ENCODE measurements at regions not wholly inside any gene's neighbourhood (a gene's known extent, or its start where the extent isn't known, plus 50 kb on each side); places are given as distances from the start of the nearest gene placed in this dataset.

GRCh38 chr12:131192951-131193350 is 239.2 kb downstream of the ADGRD1 start:
- DNase-seq (ENCODE audit: insufficient read length, low spot score, missing footprints), result no peak
- no peaks in the 10 kb centered on the region for H3K36me3 ChIP-seq (ENCODE audit: insufficient read depth, low read length)
- no peaks in the 10 kb centered on the region for H3K79me2 ChIP-seq (ENCODE audit: insufficient read depth, low read length)
- H3K4me2 ChIP-seq (ENCODE audit: insufficient read depth, low read length), result no peak overlapping the region
- no peak overlapping the region for H3K27ac ChIP-seq (ENCODE audit: low read depth, low read length)
- no peak overlapping the region for H3K4me3 ChIP-seq (ENCODE audit: insufficient read depth, low read length)
- H3K27me3 ChIP-seq (ENCODE audit: insufficient read depth, low read length), result no peaks in the 10 kb centered on the region
- no peaks in the 10 kb centered on the region for H4K20me1 ChIP-seq (ENCODE audit: insufficient read depth, low read length)
- no peak overlapping the region for H2AFZ ChIP-seq (ENCODE audit: low read length)
- no peaks in the 10 kb centered on the region for H3K9me3 ChIP-seq (ENCODE audit: low read depth, low read length)
- no peaks in the 10 kb centered on the region for H3K4me1 ChIP-seq (ENCODE audit: insufficient read depth, low read length)
- TF ChIP-seq CTCF (IDR thresholded peaks at IDR 0.05; ENCODE audit: extremely low read depth, low read depth, low read length), result no peak

DNA sequence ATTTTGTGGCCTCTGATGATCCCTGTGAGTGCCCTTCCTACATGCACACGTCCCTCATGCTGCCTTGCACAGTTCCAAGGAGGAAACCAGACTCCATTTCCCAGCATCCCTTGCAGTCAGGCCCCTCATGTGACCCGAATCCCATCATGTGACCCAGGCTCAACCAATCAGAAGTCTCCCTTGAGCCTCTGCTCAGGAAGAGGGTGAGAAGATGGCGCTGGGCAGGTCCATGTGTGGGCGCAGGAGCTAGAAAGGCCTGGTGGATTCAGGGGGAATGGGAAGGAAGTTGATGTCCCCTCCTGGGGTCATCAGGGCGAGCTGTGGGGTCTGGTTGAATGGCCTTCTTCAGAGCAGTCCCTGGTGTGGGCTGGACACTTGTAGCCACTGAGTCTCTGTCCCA is 240.5 kb downstream of the ADGRD1 start:
- H3K9me3 ChIP-seq (ENCODE audit: low read depth, low read length), result no peaks in the 10 kb centered on the region
- no peaks in the 10 kb centered on the region for H3K27me3 ChIP-seq (ENCODE audit: insufficient read depth, low read length)
- no peaks in the 10 kb centered on the region for H3K79me2 ChIP-seq (ENCODE audit: insufficient read depth, low read length)
- H3K27ac ChIP-seq (ENCODE audit: low read depth, low read length), result no peak overlapping the region
- H2AFZ ChIP-seq (ENCODE audit: low read length), result no peak overlapping the region
- no peak overlapping the region for H3K4me2 ChIP-seq (ENCODE audit: insufficient read depth, low read length)
- no peak overlapping the region for H3K4me3 ChIP-seq (ENCODE audit: insufficient read depth, low read length)
- H4K20me1 ChIP-seq (ENCODE audit: insufficient read depth, low read length), result no peaks in the 10 kb centered on the region
- H3K36me3 ChIP-seq (ENCODE audit: insufficient read depth, low read length), result no peaks in the 10 kb centered on the region
- DNase-seq (ENCODE audit: insufficient read length, low spot score, missing footprints), result no peak
- H3K4me1 ChIP-seq (ENCODE audit: insufficient read depth, low read length), result no peaks in the 10 kb centered on the region
- TF ChIP-seq CTCF (IDR thresholded peaks at IDR 0.05; ENCODE audit: extremely low read depth, low read depth, low read length), result no peak

- Histone ChIP-seq H3K79me2 (ENCODE audit: insufficient read depth, low read length) (no peaks in the 10 kb centered on the region), H2AFZ (ENCODE audit: low read length) (no peak overlapping the region), H3K4me1 (ENCODE audit: insufficient read depth, low read length) (no peaks in the 10 kb centered on the region), H3K36me3 (ENCODE audit: insufficient read depth, low read length) (no peaks in the 10 kb centered on the region), H4K20me1 (ENCODE audit: insufficient read depth, low read length) (no peaks in the 10 kb centered on the region), H3K4me3 (ENCODE audit: insufficient read depth, low read length) (no peak overlapping the region), H3K4me2 (ENCODE audit: insufficient read depth, low read length) (no peak overlapping the region), H3K27ac (ENCODE audit: low read depth, low read length) (no peak overlapping the region), H3K9me3 (ENCODE audit: low read depth, low read length) (no peaks in the 10 kb centered on the region), H3K27me3 (ENCODE audit: insufficient read depth, low read length) (no peaks in the 10 kb centered on the region)
- no peak for TF ChIP-seq CTCF (IDR thresholded peaks at IDR 0.05; ENCODE audit: extremely low read depth, low read depth, low read length)
- DNase-seq (ENCODE audit: insufficient read length, low spot score, missing footprints), result no peak
Observed at GRCh38 chr12:131195796-131196195, 242.1 kb downstream of the ADGRD1 start.

GRCh38 chr12:131196220-131196619 is 242.5 kb downstream of the ADGRD1 start:
- no peaks in the 10 kb centered on the region for H3K4me1 ChIP-seq (ENCODE audit: insufficient read depth, low read length)
- no peak for TF ChIP-seq CTCF (IDR thresholded peaks at IDR 0.05; ENCODE audit: extremely low read depth, low read depth, low read length)
- no peak overlapping the region for H3K27ac ChIP-seq (ENCODE audit: low read depth, low read length)
- no peak overlapping the region for H2AFZ ChIP-seq (ENCODE audit: low read length)
- H3K36me3 ChIP-seq (ENCODE audit: insufficient read depth, low read length), result no peaks in the 10 kb centered on the region
- H3K4me3 ChIP-seq (ENCODE audit: insufficient read depth, low read length), result no peak overlapping the region
- no peak for DNase-seq (ENCODE audit: insufficient read length, low spot score, missing footprints)
- no peaks in the 10 kb centered on the region for H4K20me1 ChIP-seq (ENCODE audit: insufficient read depth, low read length)
- no peaks in the 10 kb centered on the region for H3K27me3 ChIP-seq (ENCODE audit: insufficient read depth, low read length)
- no peaks in the 10 kb centered on the region for H3K79me2 ChIP-seq (ENCODE audit: insufficient read depth, low read length)
- H3K9me3 ChIP-seq (ENCODE audit: low read depth, low read length), result no peaks in the 10 kb centered on the region
- H3K4me2 ChIP-seq (ENCODE audit: insufficient read depth, low read length), result no peak overlapping the region

Measured in osteoblast (primary cell).